ENCODE measurements at regions not wholly inside any gene's neighbourhood (a gene's known extent, or its start where the extent isn't known, plus 50 kb on each side); places are given as distances from the start of the nearest gene placed in this dataset.

DNA sequence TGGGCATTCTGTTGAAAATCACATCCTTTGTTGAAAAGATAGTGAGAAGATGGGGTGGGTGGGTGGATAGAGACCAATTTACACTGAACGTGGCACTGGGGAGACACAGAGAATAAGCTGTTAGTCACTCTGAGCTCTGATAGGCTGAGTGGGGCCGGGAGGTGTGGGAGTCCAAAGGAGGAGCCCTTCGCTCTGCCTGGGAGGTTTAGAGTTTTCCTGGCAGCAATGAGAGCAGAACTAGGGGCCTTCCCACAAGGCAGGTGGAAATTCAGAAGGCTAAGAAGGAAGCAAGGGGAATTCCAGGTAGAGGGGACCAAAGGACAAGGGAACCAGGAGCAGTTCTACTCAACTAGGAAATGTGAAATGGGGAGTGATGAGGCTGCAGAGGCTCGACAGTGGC, 272.7 kb downstream of the RPLP1 start:
- Mint-ChIP-seq H3K9me3 (peaks cover 10% of the 10 kb centered on the region), H3K27ac (no peak overlapping the region), H3K4me1 (peaks cover 32% of the 10 kb centered on the region), H3K27me3 (ENCODE audit: low read depth) (peaks cover 10% of the 10 kb centered on the region), H3K4me3 (no peak overlapping the region), H3K36me3 (no peaks in the 10 kb centered on the region)
- ChIA-PET POLR2A (no interaction called here), CTCF (interaction anchor here (1.1 to 2.2 kb wide), 2 partner anchors 247 to 263 kb away, joined by 4 to 5 read pairs; no protein-coding TSS in a partner anchor)
- ATAC-seq (no peak), DNase-seq (ENCODE audit: low spot score) (no peak)
- TF ChIP-seq ZNF317 (CRISPR knock-in tag; IDR thresholded peaks at IDR 0.05; ENCODE audit: borderline replicate concordance, low read depth) (no peak), ELF4 (CRISPR knock-in tag; IDR thresholded peaks at IDR 0.05; ENCODE audit: low read depth) (no peak), FOXP1 (CRISPR knock-in tag; IDR thresholded peaks at IDR 0.05; ENCODE audit: borderline replicate concordance) (no peak), OVOL2 (CRISPR knock-in tag; IDR thresholded peaks at IDR 0.05; ENCODE audit: borderline replicate concordance) (no peak), ZNF232 (CRISPR knock-in tag; IDR thresholded peaks at IDR 0.05) (no peak), KAT7 (CRISPR knock-in tag; IDR thresholded peaks at IDR 0.05; ENCODE audit: borderline replicate concordance) (no peak), ATF1 (CRISPR knock-in tag; IDR thresholded peaks at IDR 0.05) (no peak), ZNF423 (CRISPR knock-in tag; IDR thresholded peaks at IDR 0.05) (no peak), NFE2L1 (CRISPR knock-in tag; IDR thresholded peaks at IDR 0.05) (no peak), SMAD4 (CRISPR knock-in tag; IDR thresholded peaks at IDR 0.05) (no peak), SMAD3 (CRISPR knock-in tag; IDR thresholded peaks at IDR 0.05; ENCODE audit: borderline replicate concordance) (no peak), FOXJ3 (CRISPR knock-in tag; IDR thresholded peaks at IDR 0.05; ENCODE audit: borderline replicate concordance) (no peak)
- TF ChIP-seq, protein P1, sequence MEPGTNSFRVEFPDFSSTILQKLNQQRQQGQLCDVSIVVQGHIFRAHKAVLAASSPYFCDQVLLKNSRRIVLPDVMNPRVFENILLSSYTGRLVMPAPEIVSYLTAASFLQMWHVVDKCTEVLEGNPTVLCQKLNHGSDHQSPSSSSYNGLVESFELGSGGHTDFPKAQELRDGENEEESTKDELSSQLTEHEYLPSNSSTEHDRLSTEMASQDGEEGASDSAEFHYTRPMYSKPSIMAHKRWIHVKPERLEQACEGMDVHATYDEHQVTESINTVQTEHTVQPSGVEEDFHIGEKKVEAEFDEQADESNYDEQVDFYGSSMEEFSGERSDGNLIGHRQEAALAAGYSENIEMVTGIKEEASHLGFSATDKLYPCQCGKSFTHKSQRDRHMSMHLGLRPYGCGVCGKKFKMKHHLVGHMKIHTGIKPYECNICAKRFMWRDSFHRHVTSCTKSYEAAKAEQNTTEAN (CRISPR knock-in tag; IDR thresholded peaks at IDR 0.05): no peak
- TF ChIP-seq, protein P2, sequence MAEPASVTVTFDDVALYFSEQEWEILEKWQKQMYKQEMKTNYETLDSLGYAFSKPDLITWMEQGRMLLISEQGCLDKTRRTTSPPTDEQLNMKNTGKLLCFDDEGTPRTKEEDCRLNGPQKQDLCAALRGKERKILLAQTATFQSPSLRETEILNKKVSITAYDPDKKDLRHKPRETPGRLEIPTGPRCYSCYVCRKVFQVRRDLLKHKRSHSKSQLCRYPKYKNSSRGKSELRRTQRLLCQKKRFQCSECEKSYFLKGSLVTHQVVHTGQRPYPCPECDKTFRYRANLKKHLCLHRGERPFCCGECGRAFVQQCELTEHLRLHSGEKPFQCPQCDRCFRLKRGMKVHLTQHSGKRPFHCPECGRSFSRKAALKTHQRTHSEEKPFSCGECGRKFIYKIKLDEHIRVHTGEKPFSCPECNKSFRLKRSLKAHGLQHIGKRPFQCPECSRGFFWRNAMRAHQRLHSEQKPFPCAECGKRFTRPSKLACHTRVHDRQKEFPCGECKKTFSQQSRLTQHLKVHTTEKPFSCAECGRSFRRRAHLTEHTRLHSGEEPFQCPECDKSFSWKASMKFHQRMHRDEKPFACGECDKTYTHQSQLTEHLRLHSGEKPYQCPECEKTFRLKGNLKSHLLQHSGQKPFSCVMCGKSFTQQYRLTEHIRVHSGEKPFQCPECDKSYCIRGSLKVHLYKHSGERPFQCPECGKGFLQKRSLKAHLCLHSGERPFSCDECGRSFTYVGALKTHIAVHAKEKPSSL (CRISPR knock-in tag; conservative IDR thresholded peaks at IDR 0.05): no peak
- TF ChIP-seq, protein P3, sequence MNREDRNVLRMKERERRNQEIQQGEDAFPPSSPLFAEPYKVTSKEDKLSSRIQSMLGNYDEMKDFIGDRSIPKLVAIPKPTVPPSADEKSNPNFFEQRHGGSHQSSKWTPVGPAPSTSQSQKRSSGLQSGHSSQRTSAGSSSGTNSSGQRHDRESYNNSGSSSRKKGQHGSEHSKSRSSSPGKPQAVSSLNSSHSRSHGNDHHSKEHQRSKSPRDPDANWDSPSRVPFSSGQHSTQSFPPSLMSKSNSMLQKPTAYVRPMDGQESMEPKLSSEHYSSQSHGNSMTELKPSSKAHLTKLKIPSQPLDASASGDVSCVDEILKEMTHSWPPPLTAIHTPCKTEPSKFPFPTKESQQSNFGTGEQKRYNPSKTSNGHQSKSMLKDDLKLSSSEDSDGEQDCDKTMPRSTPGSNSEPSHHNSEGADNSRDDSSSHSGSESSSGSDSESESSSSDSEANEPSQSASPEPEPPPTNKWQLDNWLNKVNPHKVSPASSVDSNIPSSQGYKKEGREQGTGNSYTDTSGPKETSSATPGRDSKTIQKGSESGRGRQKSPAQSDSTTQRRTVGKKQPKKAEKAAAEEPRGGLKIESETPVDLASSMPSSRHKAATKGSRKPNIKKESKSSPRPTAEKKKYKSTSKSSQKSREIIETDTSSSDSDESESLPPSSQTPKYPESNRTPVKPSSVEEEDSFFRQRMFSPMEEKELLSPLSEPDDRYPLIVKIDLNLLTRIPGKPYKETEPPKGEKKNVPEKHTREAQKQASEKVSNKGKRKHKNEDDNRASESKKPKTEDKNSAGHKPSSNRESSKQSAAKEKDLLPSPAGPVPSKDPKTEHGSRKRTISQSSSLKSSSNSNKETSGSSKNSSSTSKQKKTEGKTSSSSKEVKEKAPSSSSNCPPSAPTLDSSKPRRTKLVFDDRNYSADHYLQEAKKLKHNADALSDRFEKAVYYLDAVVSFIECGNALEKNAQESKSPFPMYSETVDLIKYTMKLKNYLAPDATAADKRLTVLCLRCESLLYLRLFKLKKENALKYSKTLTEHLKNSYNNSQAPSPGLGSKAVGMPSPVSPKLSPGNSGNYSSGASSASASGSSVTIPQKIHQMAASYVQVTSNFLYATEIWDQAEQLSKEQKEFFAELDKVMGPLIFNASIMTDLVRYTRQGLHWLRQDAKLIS (CRISPR knock-in tag; IDR thresholded peaks at IDR 0.05; ENCODE audit: borderline replicate concordance): no peak

DNA sequence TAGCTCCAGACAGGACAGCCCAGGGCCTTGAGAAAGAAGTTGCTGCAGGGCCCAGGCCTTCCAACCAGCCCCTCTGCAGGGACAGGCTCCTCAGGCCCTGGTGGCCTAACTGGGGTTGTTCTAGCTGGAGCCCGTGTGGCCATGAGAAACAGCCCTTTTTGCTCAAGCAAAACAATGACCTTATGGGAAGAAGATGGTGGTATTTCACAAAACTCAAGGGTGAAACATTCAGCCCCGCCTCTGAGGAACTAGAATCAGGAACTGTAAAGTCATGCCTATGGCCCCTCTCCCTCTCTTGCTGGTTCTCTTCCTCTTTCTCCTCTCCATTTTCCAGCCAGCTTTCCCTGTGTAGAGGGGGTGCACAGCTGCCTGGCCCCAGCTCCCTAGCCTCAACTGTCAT, 273.3 kb downstream of the RPLP1 start:
- Mint-ChIP-seq H3K27ac (no peak overlapping the region), H3K4me3 (no peak overlapping the region), H3K9me3 (peaks cover 7% of the 10 kb centered on the region)

More for the DNA sequence above, 273.3 kb downstream of the RPLP1 start:
- Mint-ChIP-seq H3K36me3 (no peaks in the 10 kb centered on the region), H3K4me1 (peaks cover 37% of the 10 kb centered on the region), H3K27me3 (ENCODE audit: low read depth) (peaks cover 10% of the 10 kb centered on the region)
- ChIA-PET POLR2A (no interaction called here), CTCF (interaction anchor here (1.4 kb wide), 1 partner anchor 263 kb away, joined by 5 read pairs; no protein-coding TSS in a partner anchor)
- ATAC-seq: no peak
- TF ChIP-seq FOXK1 (CRISPR knock-in tag; IDR thresholded peaks at IDR 0.05) (no peak), EMX1 (CRISPR knock-in tag; IDR thresholded peaks at IDR 0.05) (no peak), FOXJ3 (CRISPR knock-in tag; IDR thresholded peaks at IDR 0.05; ENCODE audit: borderline replicate concordance) (no peak), SMAD4 (CRISPR knock-in tag; IDR thresholded peaks at IDR 0.05) (no peak), CREM (CRISPR knock-in tag; IDR thresholded peaks at IDR 0.05) (no peak), NFYB (CRISPR knock-in tag; conservative IDR thresholded peaks at IDR 0.05; ENCODE audit: low read depth) (no peak)
- TF ChIP-seq, protein P4, sequence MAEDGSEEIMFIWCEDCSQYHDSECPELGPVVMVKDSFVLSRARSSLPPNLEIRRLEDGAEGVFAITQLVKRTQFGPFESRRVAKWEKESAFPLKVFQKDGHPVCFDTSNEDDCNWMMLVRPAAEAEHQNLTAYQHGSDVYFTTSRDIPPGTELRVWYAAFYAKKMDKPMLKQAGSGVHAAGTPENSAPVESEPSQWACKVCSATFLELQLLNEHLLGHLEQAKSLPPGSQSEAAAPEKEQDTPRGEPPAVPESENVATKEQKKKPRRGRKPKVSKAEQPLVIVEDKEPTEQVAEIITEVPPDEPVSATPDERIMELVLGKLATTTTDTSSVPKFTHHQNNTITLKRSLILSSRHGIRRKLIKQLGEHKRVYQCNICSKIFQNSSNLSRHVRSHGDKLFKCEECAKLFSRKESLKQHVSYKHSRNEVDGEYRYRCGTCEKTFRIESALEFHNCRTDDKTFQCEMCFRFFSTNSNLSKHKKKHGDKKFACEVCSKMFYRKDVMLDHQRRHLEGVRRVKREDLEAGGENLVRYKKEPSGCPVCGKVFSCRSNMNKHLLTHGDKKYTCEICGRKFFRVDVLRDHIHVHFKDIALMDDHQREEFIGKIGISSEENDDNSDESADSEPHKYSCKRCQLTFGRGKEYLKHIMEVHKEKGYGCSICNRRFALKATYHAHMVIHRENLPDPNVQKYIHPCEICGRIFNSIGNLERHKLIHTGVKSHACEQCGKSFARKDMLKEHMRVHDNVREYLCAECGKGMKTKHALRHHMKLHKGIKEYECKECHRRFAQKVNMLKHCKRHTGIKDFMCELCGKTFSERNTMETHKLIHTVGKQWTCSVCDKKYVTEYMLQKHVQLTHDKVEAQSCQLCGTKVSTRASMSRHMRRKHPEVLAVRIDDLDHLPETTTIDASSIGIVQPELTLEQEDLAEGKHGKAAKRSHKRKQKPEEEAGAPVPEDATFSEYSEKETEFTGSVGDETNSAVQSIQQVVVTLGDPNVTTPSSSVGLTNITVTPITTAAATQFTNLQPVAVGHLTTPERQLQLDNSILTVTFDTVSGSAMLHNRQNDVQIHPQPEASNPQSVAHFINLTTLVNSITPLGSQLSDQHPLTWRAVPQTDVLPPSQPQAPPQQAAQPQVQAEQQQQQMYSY (CRISPR knock-in tag; IDR thresholded peaks at IDR 0.05): no peak
- TF ChIP-seq, protein P5, sequence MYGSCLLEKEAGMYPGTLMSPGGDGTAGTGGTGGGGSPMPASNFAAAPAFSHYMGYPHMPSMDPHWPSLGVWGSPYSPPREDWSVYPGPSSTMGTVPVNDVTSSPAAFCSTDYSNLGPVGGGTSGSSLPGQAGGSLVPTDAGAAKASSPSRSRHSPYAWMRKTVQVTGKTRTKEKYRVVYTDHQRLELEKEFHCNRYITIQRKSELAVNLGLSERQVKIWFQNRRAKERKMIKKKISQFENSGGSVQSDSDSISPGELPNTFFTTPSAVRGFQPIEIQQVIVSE (CRISPR knock-in tag; IDR thresholded peaks at IDR 0.05; ENCODE audit: borderline replicate concordance): no peak
- DNase-seq (ENCODE audit: low spot score): no peak

Data from WTC11 (cell line).